ENCODE measurements at regions not wholly inside any gene's neighbourhood (a gene's known extent, or its start where the extent isn't known, plus 50 kb on each side); places are given as distances from the start of the nearest gene placed in this dataset.
A peak's percentile ranks its signal among the peaks of the same experiment; 100 is the strongest.

DNA sequence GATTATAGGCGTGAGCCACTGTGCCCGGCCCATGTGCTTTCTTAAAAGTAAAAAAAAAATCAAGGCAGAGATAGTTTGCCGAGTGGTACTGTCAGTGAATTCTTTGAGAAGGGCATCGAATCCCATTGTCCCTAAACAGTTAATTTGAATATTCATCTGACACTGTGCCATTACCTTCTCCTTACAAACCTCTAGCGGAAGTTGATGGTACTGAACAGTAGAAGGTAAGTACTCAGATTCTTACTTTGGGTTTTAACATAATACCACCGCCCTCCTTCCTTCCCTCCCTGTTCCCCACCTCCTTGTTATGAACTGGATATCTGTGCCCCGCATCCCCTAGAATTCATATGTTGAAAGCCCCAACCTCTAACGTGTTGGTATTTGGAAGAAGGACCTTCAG, 58.2 kb upstream of the CLMP start:
- no peak for DNase-seq

DNA sequence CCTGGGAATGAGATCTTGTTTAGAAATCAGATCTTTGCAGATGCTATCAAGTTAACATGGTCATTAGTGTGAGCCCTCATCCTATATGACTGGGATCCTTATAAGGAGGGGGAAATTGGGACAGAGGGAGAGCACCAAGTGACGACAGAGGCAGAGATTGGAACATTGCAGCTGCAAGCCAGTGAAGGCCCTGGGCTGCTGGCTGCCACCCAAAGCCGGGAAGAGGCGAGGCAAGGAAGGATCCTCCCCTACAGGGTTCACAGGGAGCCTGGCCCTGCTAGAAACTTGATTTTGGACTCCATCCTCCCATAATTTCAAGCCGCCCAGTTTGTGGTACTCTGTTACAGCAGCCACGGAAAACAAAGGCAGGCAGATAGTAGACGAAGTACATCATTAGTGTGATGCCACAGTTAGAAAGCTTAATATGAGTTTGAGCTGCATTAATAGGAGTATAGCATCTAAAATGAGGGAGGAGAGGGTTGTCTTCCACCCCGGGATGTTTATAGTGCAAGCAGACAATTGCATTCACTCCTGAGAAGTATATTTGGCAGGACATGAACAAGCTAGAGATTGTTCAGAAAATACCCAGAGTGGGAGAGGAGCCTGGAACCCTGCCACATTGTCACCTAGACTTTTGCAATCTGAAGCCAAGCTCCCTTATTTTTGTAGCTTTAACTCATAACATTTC, 56.8 kb upstream of the CLMP start:
- DNase-seq: no peak

DNA sequence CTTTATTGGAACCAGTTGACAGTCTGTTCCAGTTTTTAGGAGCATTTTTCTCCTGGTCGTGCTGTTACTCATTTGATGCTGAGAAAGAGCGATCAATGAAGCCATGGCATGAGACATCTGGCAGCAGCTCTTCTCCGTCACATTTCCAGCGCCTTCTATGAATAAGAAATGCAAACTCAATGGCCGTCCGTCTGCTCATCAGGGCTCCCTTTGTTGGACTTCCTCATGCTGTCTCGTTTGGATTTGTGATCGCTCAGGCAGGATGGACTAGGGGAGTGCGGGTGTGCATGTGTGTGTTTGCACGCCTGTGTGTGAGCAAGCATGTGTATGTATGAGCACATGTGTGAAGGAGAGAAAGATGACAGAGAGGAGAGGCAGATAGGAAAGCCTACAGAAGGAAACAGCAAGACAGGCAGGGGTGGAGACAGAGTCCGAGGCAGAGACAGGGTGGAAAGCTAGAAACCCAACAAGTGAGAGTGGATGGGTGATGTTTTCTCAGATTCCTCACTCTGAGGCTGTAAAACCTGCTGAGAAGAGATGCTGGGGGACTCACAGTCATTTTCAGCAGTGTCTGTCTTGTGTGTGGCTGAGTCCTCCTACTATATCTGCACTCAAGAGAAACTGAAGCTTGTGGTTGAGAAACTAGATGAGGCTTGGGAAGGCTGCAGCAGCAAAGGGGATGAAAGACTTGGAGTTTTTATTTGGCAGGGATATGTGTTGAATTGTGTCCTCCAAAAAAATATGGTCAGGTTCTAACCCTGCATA, 56.0 kb upstream of the CLMP start:
- no peak for DNase-seq

- no peak for DNase-seq
These were observed 54.3 kb upstream of the CLMP start for GRCh38 chr11:123249354-123249753.

DNA sequence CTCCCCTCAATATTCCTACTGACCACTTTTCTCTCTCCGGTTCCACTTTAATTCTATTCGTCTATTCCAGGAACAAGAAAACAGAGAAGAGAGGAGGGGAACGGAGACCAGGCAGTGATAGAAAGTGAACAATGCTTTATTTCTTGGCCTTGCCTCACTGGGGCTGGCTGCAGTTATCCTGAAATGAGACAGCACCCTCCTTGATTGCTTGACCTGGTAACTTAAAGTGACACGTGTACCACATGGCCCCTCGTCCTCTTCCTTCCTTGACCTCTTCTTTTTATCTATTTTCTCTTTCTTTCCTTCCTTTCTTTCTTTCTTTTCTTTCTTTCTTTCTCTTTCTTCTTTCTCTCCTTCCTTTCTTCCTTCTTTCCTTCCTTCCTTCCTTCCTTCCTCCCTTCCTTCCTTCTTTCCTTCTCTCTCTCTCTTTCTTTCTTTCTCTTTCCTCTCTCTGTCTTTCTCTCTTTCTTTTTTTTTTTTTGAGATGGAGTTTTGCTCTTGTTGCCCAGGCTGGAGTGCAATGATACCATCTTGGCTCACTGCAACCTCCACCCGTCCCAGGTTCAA, 52.8 kb upstream of the CLMP start:
- no peak for DNase-seq

DNA sequence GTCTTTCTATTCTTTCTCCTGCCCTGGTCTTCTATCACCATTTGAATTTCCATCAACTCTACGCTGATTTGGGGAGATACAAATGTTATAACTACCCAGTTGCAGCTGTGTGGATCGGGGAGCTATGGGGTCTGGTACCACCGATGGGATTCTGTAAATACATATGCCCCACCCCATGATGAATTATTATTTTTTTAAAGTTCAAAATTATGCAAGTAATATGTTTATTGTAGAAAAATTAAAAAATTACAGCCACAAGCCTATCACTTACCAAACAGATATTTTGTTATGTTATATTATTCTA, 52.4 kb upstream of the CLMP start:
- DNase-seq: no peak

DNA sequence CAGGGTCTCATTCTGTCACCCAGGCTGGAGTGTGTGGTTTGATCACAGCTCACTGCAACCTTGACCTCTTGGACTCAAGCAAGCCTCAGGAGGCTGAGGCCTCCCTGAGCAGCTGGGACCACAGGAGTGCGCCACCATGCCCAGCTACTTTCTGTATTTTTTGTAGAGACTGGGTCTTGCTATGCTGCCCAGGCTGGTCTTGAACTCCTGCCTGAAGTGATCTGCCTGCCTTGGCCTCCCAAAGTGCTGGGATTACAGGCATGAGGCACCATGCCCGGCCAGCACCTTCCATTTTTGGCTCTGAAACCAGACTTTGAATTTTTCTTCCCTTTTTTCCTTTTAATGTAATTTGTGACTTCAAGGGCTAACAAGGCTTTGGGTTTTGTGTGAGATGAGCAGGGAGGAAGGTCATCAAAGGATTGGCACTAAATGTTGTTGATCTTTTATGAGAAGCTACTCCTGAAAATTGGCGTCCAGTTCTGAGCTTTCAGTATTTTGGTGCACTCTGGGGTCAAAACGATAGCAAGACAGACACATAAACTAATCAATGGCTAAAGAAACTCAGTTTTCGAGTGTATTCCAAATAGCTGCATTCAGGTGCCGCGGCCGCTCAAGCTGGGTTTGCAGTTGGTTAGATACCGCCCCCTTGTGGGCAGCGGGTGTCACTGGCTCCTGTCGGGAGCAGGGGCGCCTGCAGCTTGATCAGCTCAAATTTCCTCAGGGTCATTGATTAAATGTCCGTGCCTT, 51.9 kb upstream of the CLMP start:
- DNase-seq: peak; percentile 75

DNA sequence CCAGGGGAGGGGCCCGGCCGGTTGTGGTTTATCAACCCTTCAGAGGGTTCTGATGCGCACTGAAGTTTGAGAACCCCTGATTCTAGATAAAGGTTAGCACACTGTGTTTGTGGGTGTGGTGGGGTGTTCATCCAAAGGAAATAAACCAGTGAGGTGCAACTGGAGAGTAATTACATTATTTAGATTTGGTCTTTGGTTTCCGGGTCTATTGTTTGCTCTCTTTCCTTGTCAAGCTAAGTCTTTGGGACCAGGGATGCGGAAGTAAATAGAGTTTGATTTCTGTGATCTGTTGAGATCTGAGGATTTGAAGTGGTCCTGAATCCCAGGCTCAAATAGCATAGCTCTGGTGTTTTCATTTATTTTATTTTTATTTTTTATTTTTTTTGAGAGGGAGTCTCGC, 50.5 kb upstream of the CLMP start:
- DNase-seq: no peak
